ENCODE measurements at regions not wholly inside any gene's neighbourhood (a gene's known extent, or its start where the extent isn't known, plus 50 kb on each side); places are given as distances from the start of the nearest gene placed in this dataset.
"Not testable (repeated sequence)": the region's sequence is repeated elsewhere in the genome, so short reads cannot be mapped to it uniquely, and the experiment has no call there.

DNA sequence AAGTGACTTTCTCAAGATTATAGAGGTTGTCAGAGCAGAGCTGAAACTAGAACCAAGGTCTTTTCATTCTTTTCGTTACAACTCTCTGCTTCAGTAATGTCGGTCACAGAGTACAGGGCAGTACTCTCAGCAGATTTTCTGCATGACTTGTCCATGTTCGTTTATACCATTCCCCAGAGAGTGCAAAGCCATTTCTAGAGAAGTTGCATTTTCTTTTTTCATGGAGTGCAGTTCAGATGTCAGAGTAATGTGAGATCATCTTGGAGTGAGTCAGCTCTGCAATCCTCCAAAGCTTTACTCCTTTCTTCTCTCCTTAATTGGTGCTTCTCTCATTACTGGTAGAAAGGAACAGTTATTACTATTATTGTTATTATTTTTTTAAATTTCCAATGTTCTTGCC lies 115.6 kb upstream of the B3GAT2 start:
- Mint-ChIP-seq H3K9me3 (peaks cover 3% of the 10 kb centered on the region), H3K4me3 (no peak overlapping the region), H3K4me1 (ENCODE audit: low read depth) (no peaks in the 10 kb centered on the region), H3K36me3 (ENCODE audit: low read depth) (no peaks in the 10 kb centered on the region), H3K27me3 (ENCODE audit: low read depth) (peaks cover 3% of the 10 kb centered on the region), H3K27ac (no peak overlapping the region)
- intact Hi-C loops (cut with micrococcal nuclease), result no loop called here
- no peak for DNase-seq
- CTCF ChIA-PET, result no interaction called here

DNA sequence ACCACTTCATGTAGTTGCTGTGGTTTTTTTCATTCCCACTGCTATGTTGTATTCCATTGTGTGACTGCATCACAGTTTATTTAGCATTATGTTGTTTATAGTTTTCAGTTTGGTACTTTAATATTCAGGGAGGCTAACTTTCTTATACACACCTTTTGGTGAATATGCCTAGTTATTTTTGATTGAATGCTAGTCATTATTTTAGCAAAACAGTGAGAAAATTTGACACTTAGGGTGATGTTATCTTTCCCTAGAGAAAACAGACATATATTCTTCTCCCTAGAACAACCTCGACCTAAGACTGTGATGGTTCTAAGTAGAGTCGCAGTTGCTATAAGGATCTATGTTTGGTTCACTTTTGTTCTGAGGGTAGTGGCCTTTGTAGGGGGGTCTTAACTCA lies 120.8 kb upstream of the B3GAT2 start:
- CTCF ChIA-PET, result no interaction called here
- Mint-ChIP-seq H3K27ac (no peak overlapping the region), H3K36me3 (ENCODE audit: low read depth) (no peaks in the 10 kb centered on the region), H3K9me3 (peaks cover 12% of the 10 kb centered on the region), H3K27me3 (ENCODE audit: low read depth) (peaks cover 3% of the 10 kb centered on the region), H3K4me1 (ENCODE audit: low read depth) (no peaks in the 10 kb centered on the region), H3K4me3 (no peak overlapping the region)
- intact Hi-C loops (cut with micrococcal nuclease), result no loop called here
- DNase-seq, result no peak

DNA sequence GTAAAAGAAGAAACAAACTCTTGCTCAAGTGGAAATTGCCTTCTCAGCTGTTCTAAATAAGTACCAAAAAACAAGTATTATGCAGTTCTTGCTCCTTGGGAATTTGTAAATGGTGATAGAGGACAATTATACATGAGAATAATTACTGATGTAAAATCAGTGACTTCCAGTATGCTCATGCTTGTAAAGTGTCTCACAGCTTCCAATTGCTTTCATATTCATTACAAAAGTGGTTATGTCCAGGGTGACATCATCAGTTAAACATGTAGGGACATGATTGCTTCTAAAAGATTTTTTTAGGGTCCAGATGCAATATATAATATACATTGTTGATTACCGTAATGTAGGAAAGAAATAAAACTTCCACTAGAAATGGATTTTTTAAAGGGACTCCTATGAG lies 122.8 kb upstream of the B3GAT2 start:
- H3K9me3 Mint-ChIP-seq, result peaks cover 12% of the 10 kb centered on the region
- intact Hi-C loops (cut with micrococcal nuclease), result no loop called here
- CTCF ChIA-PET, result no interaction called here
- H3K4me1 Mint-ChIP-seq (ENCODE audit: low read depth), result no peaks in the 10 kb centered on the region
- no peak for DNase-seq
- H3K36me3 Mint-ChIP-seq (ENCODE audit: low read depth), result no peaks in the 10 kb centered on the region
- no peak overlapping the region for H3K4me3 Mint-ChIP-seq
- H3K27ac Mint-ChIP-seq, result no peak overlapping the region
- no peaks in the 10 kb centered on the region for H3K27me3 Mint-ChIP-seq (ENCODE audit: low read depth)

DNA sequence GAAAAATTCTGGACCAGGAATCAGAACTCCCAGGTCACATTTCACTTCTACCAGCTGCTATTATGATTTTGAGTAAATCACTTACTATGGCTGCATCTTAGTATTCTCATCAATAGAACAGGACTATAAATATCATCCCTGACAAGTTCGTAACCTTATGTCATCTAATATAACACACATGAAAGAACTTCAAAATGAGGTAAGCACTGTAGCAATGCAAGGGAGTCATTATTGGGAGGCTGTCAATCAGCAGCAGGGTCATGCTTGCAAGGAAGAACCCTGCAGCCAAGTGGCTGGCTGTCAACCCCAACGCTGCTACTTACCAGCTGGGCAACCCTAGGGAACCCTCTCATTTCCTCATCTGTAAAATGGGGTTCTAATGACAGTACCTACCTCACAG lies 123.3 kb upstream of the B3GAT2 start:
- CTCF ChIA-PET, result no interaction called here
- Mint-ChIP-seq H3K27me3 (ENCODE audit: low read depth) (no peaks in the 10 kb centered on the region), H3K27ac (no peak overlapping the region), H3K36me3 (ENCODE audit: low read depth) (no peaks in the 10 kb centered on the region), H3K4me1 (ENCODE audit: low read depth) (no peaks in the 10 kb centered on the region), H3K9me3 (peaks cover 12% of the 10 kb centered on the region), H3K4me3 (no peak overlapping the region)
- no peak for DNase-seq
- intact Hi-C loops (cut with micrococcal nuclease), result no loop called here

DNA sequence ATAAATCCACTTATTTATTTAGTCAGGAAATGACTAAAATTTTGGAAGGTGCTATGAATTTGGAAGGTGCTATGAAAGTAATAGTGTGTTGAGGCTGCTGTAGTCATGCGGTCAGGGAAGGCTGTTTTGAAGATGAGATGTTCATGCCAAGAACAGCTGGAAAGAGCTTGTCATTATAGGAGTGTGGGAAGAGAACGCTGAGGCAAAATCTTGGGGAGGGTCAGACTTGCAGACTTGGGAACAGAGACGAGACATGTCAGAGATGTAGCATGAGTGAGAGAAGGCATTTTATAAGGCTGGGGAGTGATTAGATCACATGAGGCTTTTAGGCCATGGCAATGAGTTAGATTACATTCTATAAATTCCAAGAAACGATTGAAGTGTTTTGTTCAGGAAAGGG lies 124.0 kb upstream of the B3GAT2 start:
- Mint-ChIP-seq H3K4me3 (no peak overlapping the region), H3K27ac (no peak overlapping the region), H3K4me1 (ENCODE audit: low read depth) (no peaks in the 10 kb centered on the region), H3K36me3 (ENCODE audit: low read depth) (no peaks in the 10 kb centered on the region), H3K9me3 (peaks cover 12% of the 10 kb centered on the region), H3K27me3 (ENCODE audit: low read depth) (no peaks in the 10 kb centered on the region)
- CTCF ChIA-PET, result no interaction called here
- intact Hi-C loops (cut with micrococcal nuclease), result no loop called here
- no peak for DNase-seq

DNA sequence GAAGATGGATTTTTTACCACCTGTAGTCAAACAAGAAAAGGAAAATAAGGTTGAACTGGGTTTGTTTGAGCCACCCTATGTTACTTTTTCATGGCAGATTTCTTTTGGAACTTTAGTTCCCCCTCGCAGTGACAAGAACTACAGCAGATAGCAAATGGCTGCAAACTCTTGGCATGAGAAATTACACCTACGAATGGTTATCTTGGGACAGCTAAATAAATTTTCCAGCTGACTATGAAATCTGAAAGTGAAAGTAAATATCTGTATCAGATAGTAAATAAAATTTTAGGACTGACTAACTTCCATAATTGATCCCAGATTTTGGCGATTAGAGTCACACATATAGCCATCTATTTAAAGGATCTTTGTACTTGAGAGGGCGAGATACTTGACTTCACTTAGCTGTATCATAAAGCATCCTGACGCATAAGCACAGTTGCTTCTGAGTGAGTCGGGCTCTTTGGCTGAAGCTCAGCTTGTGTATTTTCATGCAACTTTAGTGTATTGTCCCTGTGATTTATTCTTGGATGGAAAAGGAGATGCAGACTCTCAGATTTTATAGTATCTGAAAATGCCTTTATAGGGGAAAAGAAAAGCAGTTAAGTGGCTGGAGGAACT lies 125.3 kb upstream of the B3GAT2 start:
- Mint-ChIP-seq H3K4me3 (no peak overlapping the region), H3K27ac (no peak overlapping the region), H3K36me3 (ENCODE audit: low read depth) (no peaks in the 10 kb centered on the region), H3K9me3 (peaks cover 12% of the 10 kb centered on the region), H3K27me3 (ENCODE audit: low read depth) (no peaks in the 10 kb centered on the region), H3K4me1 (ENCODE audit: low read depth) (no peaks in the 10 kb centered on the region)
- DNase-seq, result no peak
- CTCF ChIA-PET, result interaction anchor here (0.5 kb wide), 1 partner anchor 379 kb away, joined by 4 read pairs; no protein-coding TSS in a partner anchor
- intact Hi-C loops (cut with micrococcal nuclease), result no loop called here

DNA sequence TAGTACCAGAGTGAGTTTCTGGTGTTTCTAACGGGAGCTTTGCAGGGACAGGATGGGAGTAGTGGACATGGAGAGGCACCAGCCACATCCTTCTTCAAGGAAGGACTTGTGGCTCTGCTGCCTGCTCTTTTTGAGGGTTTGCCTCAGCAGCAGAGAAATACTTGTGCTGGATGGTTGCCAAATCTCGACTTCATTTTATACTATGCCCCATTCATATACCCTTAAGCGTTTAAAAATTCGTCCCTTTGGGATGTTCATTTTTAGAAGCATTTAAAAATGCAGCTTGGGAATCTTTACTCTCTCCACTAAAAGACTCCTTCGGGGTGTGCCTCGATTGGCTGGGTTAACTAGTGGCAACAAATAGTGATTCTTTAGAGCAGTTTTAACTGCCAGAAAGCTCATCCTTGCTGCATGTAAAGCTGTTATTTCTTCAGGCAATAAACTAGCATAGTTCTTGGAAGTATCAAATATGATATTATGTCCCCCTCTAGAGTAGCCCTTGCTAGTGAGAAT lies 126.5 kb upstream of the B3GAT2 start:
- peaks cover 3% of the 10 kb centered on the region for H3K9me3 Mint-ChIP-seq
- no peak overlapping the region for H3K4me3 Mint-ChIP-seq
- intact Hi-C loops (cut with micrococcal nuclease), result no loop called here
- no peaks in the 10 kb centered on the region for H3K4me1 Mint-ChIP-seq (ENCODE audit: low read depth)
- H3K27me3 Mint-ChIP-seq (ENCODE audit: low read depth), result no peaks in the 10 kb centered on the region
- CTCF ChIA-PET, result no interaction called here
- DNase-seq, result no peak
- no peak overlapping the region for H3K27ac Mint-ChIP-seq
- no peaks in the 10 kb centered on the region for H3K36me3 Mint-ChIP-seq (ENCODE audit: low read depth)

DNA sequence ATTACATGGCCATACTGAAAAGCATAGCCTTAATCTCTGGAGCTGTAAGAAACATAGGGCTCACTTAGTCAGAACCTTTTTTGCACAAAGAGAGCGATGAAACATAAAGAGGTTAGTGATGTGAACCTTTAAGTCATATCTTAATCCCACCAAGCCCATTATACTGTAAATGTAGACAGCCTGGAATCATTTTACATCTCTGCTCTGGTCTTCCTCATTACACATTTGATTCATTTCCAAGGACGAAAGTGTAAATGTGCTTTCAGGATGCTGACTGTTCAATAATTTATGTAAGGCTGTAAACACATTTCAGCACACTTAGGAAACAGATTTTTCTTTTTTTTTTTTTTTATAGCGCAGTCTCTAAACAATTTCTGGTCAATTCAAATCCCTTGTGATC lies 131.3 kb upstream of the B3GAT2 start:
- H3K27ac Mint-ChIP-seq, result no peak overlapping the region
- CTCF ChIA-PET, result no interaction called here
- intact Hi-C loops (cut with micrococcal nuclease), result no loop called here

DNA sequence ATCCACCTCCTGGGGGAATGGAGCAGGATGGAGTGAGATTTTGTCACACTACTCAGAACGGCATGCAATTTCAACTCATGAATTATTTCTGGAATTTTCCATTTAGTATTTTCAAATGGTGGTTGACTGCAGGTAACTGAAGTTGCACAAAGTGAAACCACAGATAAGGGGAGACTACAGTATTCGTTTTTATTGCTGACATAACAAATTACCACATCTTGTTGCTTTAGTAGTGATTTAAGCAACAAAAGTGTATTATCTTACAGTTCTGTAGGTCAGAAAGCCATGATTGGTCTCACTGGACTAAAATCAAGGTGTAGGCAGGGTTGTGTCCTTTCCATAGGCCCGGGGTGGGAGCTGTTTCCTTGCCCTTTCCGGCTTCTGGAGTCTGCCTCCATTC lies 133.4 kb upstream of the B3GAT2 start:
- CTCF ChIA-PET, result no interaction called here
- peaks cover 4% of the 10 kb centered on the region for H3K9me3 Mint-ChIP-seq
- H3K4me1 Mint-ChIP-seq (ENCODE audit: low read depth), result no peaks in the 10 kb centered on the region
- H3K36me3 Mint-ChIP-seq (ENCODE audit: low read depth), result no peaks in the 10 kb centered on the region
- H3K27ac Mint-ChIP-seq, result no peak overlapping the region
- no peak overlapping the region for H3K4me3 Mint-ChIP-seq
- H3K27me3 Mint-ChIP-seq (ENCODE audit: low read depth), result peaks cover 2% of the 10 kb centered on the region
- DNase-seq, result no peak
- intact Hi-C loops (cut with micrococcal nuclease), result no loop called here

More for the DNA sequence above, 131.3 kb upstream of the B3GAT2 start:
- Mint-ChIP-seq H3K4me3 (no peak overlapping the region), H3K4me1 (ENCODE audit: low read depth) (no peaks in the 10 kb centered on the region), H3K27me3 (ENCODE audit: low read depth) (peaks cover 2% of the 10 kb centered on the region), H3K36me3 (ENCODE audit: low read depth) (no peaks in the 10 kb centered on the region), H3K9me3 (no peaks in the 10 kb centered on the region)
- no peak for DNase-seq

DNA sequence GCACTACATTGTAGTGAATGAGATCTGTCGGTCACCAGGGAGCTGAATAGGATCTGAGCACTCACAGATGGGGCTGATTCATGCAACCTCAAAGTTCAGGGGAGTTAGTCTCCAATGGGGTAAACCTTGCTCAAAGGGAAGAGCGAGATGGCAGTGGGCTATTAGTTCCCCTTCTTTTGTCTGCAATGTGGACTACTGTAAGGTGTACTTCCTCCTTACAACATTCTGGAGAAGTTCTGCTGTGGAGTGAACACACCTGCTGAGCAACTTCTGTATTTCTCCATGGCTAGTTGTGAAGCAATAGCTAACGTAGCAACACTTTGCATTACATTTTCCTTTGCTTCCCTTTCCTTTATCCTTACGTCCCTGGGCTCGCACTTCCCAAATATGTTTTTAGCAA lies 134.3 kb upstream of the B3GAT2 start:
- DNase-seq, result no peak
- H3K4me3 Mint-ChIP-seq, result no peak overlapping the region
- H3K27ac Mint-ChIP-seq, result no peak overlapping the region
- CTCF ChIA-PET, result no interaction called here
- H3K4me1 Mint-ChIP-seq (ENCODE audit: low read depth), result no peaks in the 10 kb centered on the region
- no peaks in the 10 kb centered on the region for H3K36me3 Mint-ChIP-seq (ENCODE audit: low read depth)
- intact Hi-C loops (cut with micrococcal nuclease), result no loop called here
- H3K27me3 Mint-ChIP-seq (ENCODE audit: low read depth), result peaks cover 2% of the 10 kb centered on the region
- peaks cover 4% of the 10 kb centered on the region for H3K9me3 Mint-ChIP-seq

DNA sequence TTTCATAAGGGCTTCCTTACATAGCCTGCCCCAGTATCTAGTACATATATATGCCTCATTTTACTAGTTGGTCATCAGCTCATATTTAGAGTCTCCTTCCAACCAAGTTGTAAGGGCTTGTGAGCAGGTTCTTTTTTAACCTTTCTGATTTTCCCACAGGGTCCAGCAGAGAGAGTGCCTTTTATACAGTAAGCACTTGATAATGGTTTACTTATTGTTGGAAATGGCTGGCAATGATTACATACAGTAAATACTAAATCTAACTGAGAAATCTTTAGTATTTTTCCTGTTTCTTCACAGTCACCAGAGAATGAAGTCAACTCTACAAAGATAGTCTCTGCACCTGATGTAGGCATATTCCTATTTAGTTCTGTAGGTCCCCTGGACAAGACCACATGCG lies 135.1 kb upstream of the B3GAT2 start:
- no peaks in the 10 kb centered on the region for H3K36me3 Mint-ChIP-seq (ENCODE audit: low read depth)
- H3K4me1 Mint-ChIP-seq (ENCODE audit: low read depth), result no peaks in the 10 kb centered on the region
- no peak overlapping the region for H3K27ac Mint-ChIP-seq
- peaks cover 2% of the 10 kb centered on the region for H3K27me3 Mint-ChIP-seq (ENCODE audit: low read depth)
- peaks cover 4% of the 10 kb centered on the region for H3K9me3 Mint-ChIP-seq
- no peak for DNase-seq
- intact Hi-C loops (cut with micrococcal nuclease), result no loop called here
- CTCF ChIA-PET, result no interaction called here
- H3K4me3 Mint-ChIP-seq, result no peak overlapping the region

DNA sequence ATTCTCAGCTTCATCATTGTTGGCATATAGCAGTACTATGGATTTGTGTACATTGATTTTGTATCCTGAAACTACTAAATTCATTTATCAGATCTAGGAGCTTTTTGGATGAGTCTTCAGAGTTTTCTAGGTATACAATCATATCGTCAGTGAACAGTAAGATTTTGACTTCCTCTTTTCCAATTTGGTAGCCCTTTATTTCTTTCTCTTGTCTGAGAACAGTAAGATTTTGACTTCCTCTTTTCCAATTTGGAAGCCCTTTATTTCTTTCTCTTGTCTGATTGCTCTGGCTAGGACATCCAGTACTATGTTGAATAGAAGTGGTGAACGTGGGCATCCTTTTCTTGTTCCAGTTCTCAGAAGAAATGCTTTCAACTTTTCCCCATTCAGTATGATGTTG lies 140.4 kb upstream of the B3GAT2 start:
- CTCF ChIA-PET, result not testable (repeated sequence)

DNA sequence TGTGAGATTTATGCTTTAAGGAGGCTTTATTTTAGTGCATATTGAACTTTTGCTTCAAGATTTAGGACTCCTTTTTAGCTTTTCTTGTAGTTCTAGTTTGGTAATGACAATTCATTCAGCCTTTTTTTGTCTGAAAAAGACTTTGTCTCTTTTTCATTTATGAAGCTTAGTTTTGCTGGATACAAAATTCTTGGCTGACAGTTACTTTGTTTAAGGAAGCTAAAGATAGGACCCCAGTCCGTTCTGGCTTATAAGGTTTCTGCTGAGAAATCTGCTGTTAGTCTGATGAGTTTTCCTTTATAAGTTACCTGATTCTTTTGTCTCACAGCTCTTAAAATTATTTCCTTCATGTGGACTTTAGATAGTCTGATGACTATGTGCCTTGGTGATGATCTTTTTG lies 142.8 kb upstream of the B3GAT2 start:
- no peak overlapping the region for H3K4me3 Mint-ChIP-seq
- no peak for DNase-seq
- no peaks in the 10 kb centered on the region for H3K27me3 Mint-ChIP-seq (ENCODE audit: low read depth)
- no peak overlapping the region for H3K27ac Mint-ChIP-seq
- intact Hi-C loops (cut with micrococcal nuclease), result no loop called here
- H3K4me1 Mint-ChIP-seq (ENCODE audit: low read depth), result no peaks in the 10 kb centered on the region
- CTCF ChIA-PET, result interaction anchor here (0.7 kb wide), 1 partner anchor 142 kb away, joined by 4 read pairs; no protein-coding TSS in a partner anchor
- H3K36me3 Mint-ChIP-seq (ENCODE audit: low read depth), result peaks cover 3% of the 10 kb centered on the region
- peaks cover 14% of the 10 kb centered on the region for H3K9me3 Mint-ChIP-seq

More for the DNA sequence above, 140.4 kb upstream of the B3GAT2 start:
- intact Hi-C loops (cut with micrococcal nuclease); H3K27ac Mint-ChIP-seq; H3K4me3 Mint-ChIP-seq; DNase-seq; H3K36me3 Mint-ChIP-seq (ENCODE audit: low read depth); H3K27me3 Mint-ChIP-seq (ENCODE audit: low read depth); H3K4me1 Mint-ChIP-seq (ENCODE audit: low read depth): not testable (repeated sequence)
- H3K9me3 Mint-ChIP-seq, result peaks cover 17% of the 10 kb centered on the region
